Natural killer cell (primary cell): ENCODE measurements at regions not wholly inside any gene's neighbourhood (a gene's known extent, or its start where the extent isn't known, plus 50 kb on each side); places are given as distances from the start of the nearest gene placed in this dataset.

ENCODE experiments used
- ATAC-seq, 3 donors: fragments of 150-1000 bp in 2 of 3; fragments of 200-7000 bp in 1 of 3; cut with Tn5 transposase; 1 replicate in 1 of 3; 2 replicates in 2 of 3; pipeline ENCODE4 v1.10.0; 2021; ENCODE audit warnings: mild to moderate bottlenecking in 2 of 3, moderate library complexity in 2 of 3
- DNase-seq, 2 donors: peaks; one replicate each; pipeline versions ENCODE4 v3.0.0 to v3.0.0-alpha.2; 2013 to 2021; ENCODE audit warnings: mixed read lengths in 1 of 2
- H3K27ac ChIP-seq: one replicate; pipeline ENCODE4 v1.5.1; 2013; ENCODE audit warnings: mild to moderate bottlenecking, low read length
- H3K27me3 ChIP-seq: one replicate; pipeline ENCODE4 v1.6.1; 2013; ENCODE audit warnings: low read length; ENCODE audit not compliant: control insufficient read depth, insufficient read depth
- H3K36me3 ChIP-seq: one replicate; pipeline ENCODE4 v1.6.1; 2013; ENCODE audit warnings: low read length; ENCODE audit not compliant: control insufficient read depth, insufficient read depth
- H3K4me1 ChIP-seq: one replicate; pipeline ENCODE4 v1.6.1; 2013; ENCODE audit warnings: low read length; ENCODE audit not compliant: control insufficient read depth, insufficient read depth
- H3K4me3 ChIP-seq: one replicate; pipeline ENCODE4 v1.5.1; 2013; ENCODE audit warnings: low read length
- H3K9me3 ChIP-seq: one replicate; pipeline ENCODE4 v1.6.1; 2013; ENCODE audit warnings: low read length; ENCODE audit not compliant: control insufficient read depth, insufficient read depth
- H3K27ac Mint-ChIP-seq, 2 donors: one replicate each; pipeline ENCODE4 v1.8.0; 2022; ENCODE audit warnings: mild to moderate bottlenecking in 2 of 2, mixed read lengths in 2 of 2, moderate library complexity in 1 of 2
- H3K27me3 Mint-ChIP-seq, 2 donors: one replicate each; pipeline ENCODE4 v1.8.0; 2022; ENCODE audit warnings: low read depth in 2 of 2, mixed read lengths in 2 of 2
- H3K36me3 Mint-ChIP-seq: one replicate; pipeline ENCODE4 v1.8.0; 2022; ENCODE audit warnings: mixed read lengths
- H3K4me1 Mint-ChIP-seq, 2 donors: one replicate each; pipeline ENCODE4 v1.8.0; 2022; ENCODE audit warnings: mixed read lengths in 2 of 2
- H3K4me3 Mint-ChIP-seq: one replicate; pipeline ENCODE4 v1.8.0; 2022; ENCODE audit warnings: mild to moderate bottlenecking, moderate library complexity, mixed read lengths
- H3K9me3 Mint-ChIP-seq, 2 donors: one replicate each; pipeline ENCODE4 v1.8.0; 2022; ENCODE audit warnings: mixed read lengths in 2 of 2
- CTCF ChIP-seq: fragments of 200-600 bp; IDR thresholded peaks from one replicate; pipeline ENCODE4 v1.8.0; 2022; ENCODE audit warnings: antibody characterized with exemption
- WGBS: methylation state at CpG from one replicate; pipeline ENCODE4 v1.1.7; 2013; ENCODE audit warnings: missing lambda C conversion rate; ENCODE audit not compliant: insufficient coverage; 5-methylcytosine and 5-hydroxymethylcytosine counted together
- intact Hi-C: fragments of 100-400 bp; cut with micrococcal nuclease; formaldehyde crosslinking; loops from one replicate; pipeline ENCODE4 v1.14.2; 2022

- Histone ChIP-seq H3K27me3 (no peaks in the 10 kb centered on the region), H3K4me3 (no peak overlapping the region), H3K9me3 (no peaks in the 10 kb centered on the region), H3K36me3 (no peaks in the 10 kb centered on the region), H3K27ac (no peak overlapping the region), H3K4me1 (no peaks in the 10 kb centered on the region)
- Mint-ChIP-seq H3K9me3 (peaks cover 0 to 2% of the 10 kb centered on the region in 2 donors), H3K27ac (no peak overlapping the region), H3K36me3 (no peaks in the 10 kb centered on the region), H3K27me3 (peaks cover 5 to 11% of the 10 kb centered on the region in 2 donors), H3K4me3 (no peak overlapping the region), H3K4me1 (no peaks in the 10 kb centered on the region)
- no peak for TF ChIP-seq CTCF
- DNase-seq (no peak), ATAC-seq (no peak)
- 75% methylated on average over 1 of the region's 1 CpG for WGBS
- intact Hi-C loops = no loop called here
Observed at GRCh38 chr13:66212511-66212910, 1017.6 kb downstream of the PCDH9 start.

- H3K4me1 ChIP-seq = no peaks in the 10 kb centered on the region
- intact Hi-C loops = no loop called here
- ATAC-seq (no peak), DNase-seq (no peak)
- Mint-ChIP-seq H3K36me3 (no peaks in the 10 kb centered on the region), H3K4me1 (no peaks in the 10 kb centered on the region), H3K27ac (no peak overlapping the region), H3K4me3 (no peak overlapping the region), H3K9me3 (peaks cover 0 to 2% of the 10 kb centered on the region in 2 donors), H3K27me3 (peaks cover 0 to under 1% of the 10 kb centered on the region in 2 donors)
- H3K27ac ChIP-seq = no peak overlapping the region
- no peaks in the 10 kb centered on the region for H3K27me3 ChIP-seq
- H3K36me3 ChIP-seq = no peaks in the 10 kb centered on the region
- no peak for TF ChIP-seq CTCF
- no peaks in the 10 kb centered on the region for H3K9me3 ChIP-seq
- H3K4me3 ChIP-seq = no peak overlapping the region
- WGBS = 80% methylated on average over 3 of the region's 3 CpGs
Observed at GRCh38 chr13:66210677-66211076, 1019.5 kb downstream of the PCDH9 start.

GRCh38 chr13:66208589-66208988, 1021.5 kb downstream of the PCDH9 start:
- ATAC-seq (no peak), DNase-seq (no peak)
- intact Hi-C loops = no loop called here
- Histone ChIP-seq H3K9me3 (no peaks in the 10 kb centered on the region), H3K36me3 (no peaks in the 10 kb centered on the region), H3K4me3 (no peak overlapping the region), H3K27me3 (no peaks in the 10 kb centered on the region), H3K27ac (no peak overlapping the region), H3K4me1 (no peaks in the 10 kb centered on the region)
- WGBS = 100% methylated on average over 1 of the region's 3 CpGs
- H3K36me3 Mint-ChIP-seq = no peaks in the 10 kb centered on the region
- no peaks in the 10 kb centered on the region for H3K27me3 Mint-ChIP-seq
- TF ChIP-seq CTCF = no peak
- H3K9me3 Mint-ChIP-seq = peaks cover 0 to 2% of the 10 kb centered on the region in 2 donors
- no peak overlapping the region for H3K27ac Mint-ChIP-seq
- H3K4me3 Mint-ChIP-seq = no peak overlapping the region
- H3K4me1 Mint-ChIP-seq = no peaks in the 10 kb centered on the region

GRCh38 chr13:66207610-66208009, 1022.5 kb downstream of the PCDH9 start:
- intact Hi-C loops = no loop called here
- Mint-ChIP-seq H3K4me3 (no peak overlapping the region), H3K9me3 (peaks cover 0 to 2% of the 10 kb centered on the region in 2 donors), H3K36me3 (no peaks in the 10 kb centered on the region), H3K4me1 (no peaks in the 10 kb centered on the region), H3K27ac (no peak overlapping the region), H3K27me3 (no peaks in the 10 kb centered on the region)
- Histone ChIP-seq H3K4me3 (no peak overlapping the region), H3K36me3 (no peaks in the 10 kb centered on the region), H3K9me3 (no peaks in the 10 kb centered on the region), H3K27me3 (no peaks in the 10 kb centered on the region), H3K27ac (no peak overlapping the region), H3K4me1 (no peaks in the 10 kb centered on the region)
- DNase-seq (no peak), ATAC-seq (no peak)
- TF ChIP-seq CTCF = no peak
- WGBS = 86% methylated on average over 1 of the region's 1 CpG
